ENCODE measurements at regions not wholly inside any gene's neighbourhood (a gene's known extent, or its start where the extent isn't known, plus 50 kb on each side); places are given as distances from the start of the nearest gene placed in this dataset.

DNA sequence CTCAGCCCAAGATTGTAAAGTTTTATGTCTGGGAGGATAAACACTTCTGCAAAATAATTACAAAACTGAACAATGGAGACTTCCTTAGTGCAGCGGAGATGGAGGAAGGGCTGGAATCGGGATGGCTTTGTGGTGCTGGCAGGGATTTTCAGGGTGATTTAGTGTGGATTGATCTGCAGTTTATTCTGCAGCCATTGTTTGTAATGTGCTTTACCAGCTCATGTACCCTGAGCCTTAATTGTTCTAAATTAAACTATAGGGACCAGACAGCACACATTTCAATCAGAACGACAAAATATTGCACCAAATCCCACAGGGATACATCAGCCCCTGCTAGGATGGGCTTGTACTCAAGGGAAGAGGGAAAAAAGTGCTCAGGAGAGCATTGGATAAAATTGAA lies 103.2 kb upstream of the ONECUT1 start:
- no peak for DNase-seq (ENCODE audit: low read depth, low spot score)
- POLR2A ChIA-PET = no interaction called here
- in situ Hi-C loops (cut with HindIII; ENCODE audit: low pct_unique_long_range_greater_than_20kb, low sequenced_read_pairs) = no loop called here
- no peak overlapping the region for H3K4me3 ChIP-seq (ENCODE audit: low read depth in 2 of 2, low read length in 2 of 2)
- no peaks in the 10 kb centered on the region for H3K27me3 ChIP-seq (ENCODE audit: control insufficient read depth, insufficient read depth, low read length)
- intact Hi-C loops (cut with micrococcal nuclease; ENCODE audit: unreplicated experiment) = no loop called here
- TF ChIP-seq, protein P1, sequence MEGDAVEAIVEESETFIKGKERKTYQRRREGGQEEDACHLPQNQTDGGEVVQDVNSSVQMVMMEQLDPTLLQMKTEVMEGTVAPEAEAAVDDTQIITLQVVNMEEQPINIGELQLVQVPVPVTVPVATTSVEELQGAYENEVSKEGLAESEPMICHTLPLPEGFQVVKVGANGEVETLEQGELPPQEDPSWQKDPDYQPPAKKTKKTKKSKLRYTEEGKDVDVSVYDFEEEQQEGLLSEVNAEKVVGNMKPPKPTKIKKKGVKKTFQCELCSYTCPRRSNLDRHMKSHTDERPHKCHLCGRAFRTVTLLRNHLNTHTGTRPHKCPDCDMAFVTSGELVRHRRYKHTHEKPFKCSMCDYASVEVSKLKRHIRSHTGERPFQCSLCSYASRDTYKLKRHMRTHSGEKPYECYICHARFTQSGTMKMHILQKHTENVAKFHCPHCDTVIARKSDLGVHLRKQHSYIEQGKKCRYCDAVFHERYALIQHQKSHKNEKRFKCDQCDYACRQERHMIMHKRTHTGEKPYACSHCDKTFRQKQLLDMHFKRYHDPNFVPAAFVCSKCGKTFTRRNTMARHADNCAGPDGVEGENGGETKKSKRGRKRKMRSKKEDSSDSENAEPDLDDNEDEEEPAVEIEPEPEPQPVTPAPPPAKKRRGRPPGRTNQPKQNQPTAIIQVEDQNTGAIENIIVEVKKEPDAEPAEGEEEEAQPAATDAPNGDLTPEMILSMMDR (IDR thresholded peaks at IDR 0.05) = no peak
- no peak for TF ChIP-seq TCF7L2 (IDR thresholded peaks at IDR 0.05; ENCODE audit: low read depth, low read length)
- TF ChIP-seq, protein P2, sequence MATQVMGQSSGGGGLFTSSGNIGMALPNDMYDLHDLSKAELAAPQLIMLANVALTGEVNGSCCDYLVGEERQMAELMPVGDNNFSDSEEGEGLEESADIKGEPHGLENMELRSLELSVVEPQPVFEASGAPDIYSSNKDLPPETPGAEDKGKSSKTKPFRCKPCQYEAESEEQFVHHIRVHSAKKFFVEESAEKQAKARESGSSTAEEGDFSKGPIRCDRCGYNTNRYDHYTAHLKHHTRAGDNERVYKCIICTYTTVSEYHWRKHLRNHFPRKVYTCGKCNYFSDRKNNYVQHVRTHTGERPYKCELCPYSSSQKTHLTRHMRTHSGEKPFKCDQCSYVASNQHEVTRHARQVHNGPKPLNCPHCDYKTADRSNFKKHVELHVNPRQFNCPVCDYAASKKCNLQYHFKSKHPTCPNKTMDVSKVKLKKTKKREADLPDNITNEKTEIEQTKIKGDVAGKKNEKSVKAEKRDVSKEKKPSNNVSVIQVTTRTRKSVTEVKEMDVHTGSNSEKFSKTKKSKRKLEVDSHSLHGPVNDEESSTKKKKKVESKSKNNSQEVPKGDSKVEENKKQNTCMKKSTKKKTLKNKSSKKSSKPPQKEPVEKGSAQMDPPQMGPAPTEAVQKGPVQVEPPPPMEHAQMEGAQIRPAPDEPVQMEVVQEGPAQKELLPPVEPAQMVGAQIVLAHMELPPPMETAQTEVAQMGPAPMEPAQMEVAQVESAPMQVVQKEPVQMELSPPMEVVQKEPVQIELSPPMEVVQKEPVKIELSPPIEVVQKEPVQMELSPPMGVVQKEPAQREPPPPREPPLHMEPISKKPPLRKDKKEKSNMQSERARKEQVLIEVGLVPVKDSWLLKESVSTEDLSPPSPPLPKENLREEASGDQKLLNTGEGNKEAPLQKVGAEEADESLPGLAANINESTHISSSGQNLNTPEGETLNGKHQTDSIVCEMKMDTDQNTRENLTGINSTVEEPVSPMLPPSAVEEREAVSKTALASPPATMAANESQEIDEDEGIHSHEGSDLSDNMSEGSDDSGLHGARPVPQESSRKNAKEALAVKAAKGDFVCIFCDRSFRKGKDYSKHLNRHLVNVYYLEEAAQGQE (IDR thresholded peaks at IDR 0.05; ENCODE audit: insufficient read depth in 1 of 2, low read depth in 2 of 2, low read length in 1 of 2) = no peak
- no peaks in the 10 kb centered on the region for H3K36me3 ChIP-seq (ENCODE audit: control insufficient read depth, insufficient read depth, low read length)
- ATAC-seq = no peak
- no peak overlapping the region for H3K27ac ChIP-seq (ENCODE audit: low read length)
- no peaks in the 10 kb centered on the region for H3K9me3 ChIP-seq (ENCODE audit: control insufficient read depth, insufficient read depth, low read depth, low read length)
- CTCF ChIA-PET = no interaction called here
- BruUV-seq (replicated peaks) = no TSS peak
- H3K4me1 ChIP-seq (ENCODE audit: control insufficient read depth, insufficient read depth, low read length) = no peaks in the 10 kb centered on the region

DNA sequence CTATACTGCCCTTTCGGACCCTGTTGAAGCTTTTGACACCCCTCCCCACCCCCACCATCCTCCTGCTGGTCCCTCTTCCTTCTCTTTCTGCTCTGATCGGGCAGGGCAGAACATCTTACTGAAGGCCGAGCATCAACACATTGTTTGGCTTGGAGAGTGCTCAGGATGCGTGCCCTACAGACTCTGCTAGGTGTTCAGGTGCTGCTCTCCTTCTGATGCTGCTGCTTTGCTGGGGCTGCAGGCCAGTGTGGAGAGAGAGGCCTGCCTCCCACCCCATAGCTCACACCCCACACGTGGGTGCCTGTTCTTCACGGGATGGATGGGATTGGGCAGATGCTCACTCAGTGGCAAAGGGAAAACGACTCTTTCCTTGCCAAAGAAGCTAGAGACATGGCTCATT lies 89.8 kb upstream of the ONECUT1 start:
- Histone ChIP-seq H3K36me3 (ENCODE audit: control insufficient read depth, insufficient read depth, low read length) (no peaks in the 10 kb centered on the region), H3K9me3 (ENCODE audit: control insufficient read depth, insufficient read depth, low read depth, low read length) (no peaks in the 10 kb centered on the region), H3K4me3 (ENCODE audit: low read depth in 2 of 2, low read length in 2 of 2) (no peak overlapping the region), H3K27ac (ENCODE audit: low read length) (no peak overlapping the region), H3K4me1 (ENCODE audit: control insufficient read depth, insufficient read depth, low read length) (no peaks in the 10 kb centered on the region), H3K27me3 (ENCODE audit: control insufficient read depth, insufficient read depth, low read length) (no peaks in the 10 kb centered on the region; the same call in 1 of the 2 replicates)
- POLR2A ChIA-PET = no interaction called here
- in situ Hi-C loops (cut with HindIII; ENCODE audit: low pct_unique_long_range_greater_than_20kb, low sequenced_read_pairs) = no loop called here
- no peak for ATAC-seq
- TF ChIP-seq TCF7L2 (IDR thresholded peaks at IDR 0.05; ENCODE audit: low read depth, low read length) (no peak), SIN3A (IDR thresholded peaks at IDR 0.05; ENCODE audit: borderline replicate concordance, insufficient read depth, low read depth, low read length) (no peak), POLR2AphosphoS5 (IDR thresholded peaks at IDR 0.05; ENCODE audit: low read depth, low read length) (no peak)
- TF ChIP-seq, protein P1 (IDR thresholded peaks at IDR 0.05) = no peak
- TF ChIP-seq, protein P2 (IDR thresholded peaks at IDR 0.05; ENCODE audit: insufficient read depth in 1 of 2, low read depth in 2 of 2, low read length in 1 of 2) = no peak
- no peak for DNase-seq (ENCODE audit: low read depth, low spot score)
- intact Hi-C loops (cut with micrococcal nuclease; ENCODE audit: unreplicated experiment) = no loop called here
- no TSS peak for BruUV-seq (replicated peaks)
- CTCF ChIA-PET = no interaction called here
